ENCODE measurements at regions not wholly inside any gene's neighbourhood (a gene's known extent, or its start where the extent isn't known, plus 50 kb on each side); places are given as distances from the start of the nearest gene placed in this dataset.

DNA sequence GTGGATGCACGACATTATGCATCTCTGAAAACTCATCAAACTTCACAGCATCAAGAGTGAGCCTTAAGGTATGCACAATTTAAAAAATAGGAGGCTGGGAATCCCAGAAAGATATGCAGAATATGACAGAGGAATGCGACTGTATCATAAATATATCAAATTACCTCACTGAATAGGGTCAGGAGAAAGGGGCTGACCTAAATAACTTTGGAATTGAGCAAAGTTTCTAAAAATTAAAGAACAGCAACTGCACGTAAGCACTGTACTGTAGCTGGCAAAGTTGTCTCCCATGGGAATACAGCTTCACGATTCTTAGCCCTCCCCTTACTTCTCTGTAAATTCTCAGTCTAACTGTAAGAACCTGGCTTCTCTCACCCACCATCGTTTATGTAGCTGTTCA lies 397.4 kb upstream of the ZFP42 start:
- TF ChIP-seq, protein P1, sequence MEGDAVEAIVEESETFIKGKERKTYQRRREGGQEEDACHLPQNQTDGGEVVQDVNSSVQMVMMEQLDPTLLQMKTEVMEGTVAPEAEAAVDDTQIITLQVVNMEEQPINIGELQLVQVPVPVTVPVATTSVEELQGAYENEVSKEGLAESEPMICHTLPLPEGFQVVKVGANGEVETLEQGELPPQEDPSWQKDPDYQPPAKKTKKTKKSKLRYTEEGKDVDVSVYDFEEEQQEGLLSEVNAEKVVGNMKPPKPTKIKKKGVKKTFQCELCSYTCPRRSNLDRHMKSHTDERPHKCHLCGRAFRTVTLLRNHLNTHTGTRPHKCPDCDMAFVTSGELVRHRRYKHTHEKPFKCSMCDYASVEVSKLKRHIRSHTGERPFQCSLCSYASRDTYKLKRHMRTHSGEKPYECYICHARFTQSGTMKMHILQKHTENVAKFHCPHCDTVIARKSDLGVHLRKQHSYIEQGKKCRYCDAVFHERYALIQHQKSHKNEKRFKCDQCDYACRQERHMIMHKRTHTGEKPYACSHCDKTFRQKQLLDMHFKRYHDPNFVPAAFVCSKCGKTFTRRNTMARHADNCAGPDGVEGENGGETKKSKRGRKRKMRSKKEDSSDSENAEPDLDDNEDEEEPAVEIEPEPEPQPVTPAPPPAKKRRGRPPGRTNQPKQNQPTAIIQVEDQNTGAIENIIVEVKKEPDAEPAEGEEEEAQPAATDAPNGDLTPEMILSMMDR (IDR thresholded peaks at IDR 0.05; ENCODE audit: poor library complexity), result no peak
- TF ChIP-seq EZH2 (IDR thresholded peaks at IDR 0.05; ENCODE audit: borderline replicate concordance) (no peak), EZH2phosphoT487 (IDR thresholded peaks at IDR 0.05; ENCODE audit: low read depth, severe bottlenecking, unreplicated experiment) (no peak)

Measured in hepatocyte (in vitro differentiated cells).